GM12878 (cell line): ENCODE measurements at regions not wholly inside any gene's neighbourhood (a gene's known extent, or its start where the extent isn't known, plus 50 kb on each side); places are given as distances from the start of the nearest gene placed in this dataset.

Source experiments
- BRCA1 ChIP-seq: IDR thresholded peaks from 2 replicates; pipeline ENCODE4 v1.6.1; 2011; ENCODE audit warnings: low read depth, low read length, improper control_type of control experiment
- CTCF ChIP-seq, 3 experiments: IDR thresholded peaks in 2 of 3; conservative IDR thresholded peaks in 1 of 3; 2 replicates each; pipeline ENCODE4 v1.5.1; 2011; ENCODE audit warnings: low read depth in 3 of 3, low read length in 3 of 3, mild to moderate bottlenecking in 3 of 3, control low read depth in 2 of 3, moderate library complexity in 2 of 3, inconsistent platforms in 1 of 3, mixed read lengths in 1 of 3; ENCODE audit not compliant: control insufficient read depth in 2 of 3, insufficient read depth in 1 of 3; ENCODE audit errors: extremely low read depth in 1 of 3
- EP300 ChIP-seq, 2 experiments: fragments of 150-350 bp in 1 of 2; IDR thresholded peaks; 2 replicates each; pipeline ENCODE4 v1.6.1; 2011 to 2012; ENCODE audit warnings: low read depth in 2 of 2, low read length in 2 of 2, borderline replicate concordance in 1 of 2, improper control_type of control experiment in 1 of 2, inconsistent platforms in 1 of 2; ENCODE audit not compliant: control insufficient read depth in 1 of 2
- RAD21 ChIP-seq: IDR thresholded peaks from 2 replicates; pipeline ENCODE4 v1.6.1; 2011; ENCODE audit warnings: mild to moderate bottlenecking, low read depth, low read length, moderate library complexity; ENCODE audit not compliant: insufficient read depth
- TCF12 ChIP-seq: IDR thresholded peaks from 2 replicates; pipeline ENCODE4 v1.6.1; 2011; ENCODE audit warnings: low read depth, mild to moderate bottlenecking, low read length

GRCh38 chr13:79081942-79082341 lies 324.1 kb downstream of the RBM26 start:
- TF ChIP-seq TCF12 (no peak), EP300 (IDR thresholded peaks at IDR 0.05; ENCODE audit: borderline replicate concordance in 1 of 2, control insufficient read depth in 1 of 2, low read depth in 2 of 2, low read length in 2 of 2) (no peak), RAD21 (no peak), BRCA1 (no peak), CTCF (IDR thresholded peaks at IDR 0.05 in 2 of 3, conservative IDR thresholded peaks at IDR 0.05 in 1 of 3; ENCODE audit: control insufficient read depth in 2 of 3, extremely low read depth in 1 of 3, insufficient read depth in 1 of 3, low read depth in 3 of 3, low read length in 3 of 3) (no peak)
